SIG-M5 treated with dmso at 0.1 percent for 504 hours (cell line): ENCODE measurements at regions not wholly inside any gene's neighbourhood (a gene's known extent, or its start where the extent isn't known, plus 50 kb on each side); places are given as distances from the start of the nearest gene placed in this dataset.
"Not testable (repeated sequence)": the region's sequence is repeated elsewhere in the genome, so short reads cannot be mapped to it uniquely, and the experiment has no call there.

Experiments used
- DNase-seq: peaks from one replicate; lab custom pipeline; 2025; ENCODE audit not compliant: unreplicated experiment; lab: John Stamatoyannopoulos, UW

GRCh38 chr4:123667496-123667895 lies 270.9 kb downstream of the SPRY1 start:
- DNase-seq: no peak

DNA sequence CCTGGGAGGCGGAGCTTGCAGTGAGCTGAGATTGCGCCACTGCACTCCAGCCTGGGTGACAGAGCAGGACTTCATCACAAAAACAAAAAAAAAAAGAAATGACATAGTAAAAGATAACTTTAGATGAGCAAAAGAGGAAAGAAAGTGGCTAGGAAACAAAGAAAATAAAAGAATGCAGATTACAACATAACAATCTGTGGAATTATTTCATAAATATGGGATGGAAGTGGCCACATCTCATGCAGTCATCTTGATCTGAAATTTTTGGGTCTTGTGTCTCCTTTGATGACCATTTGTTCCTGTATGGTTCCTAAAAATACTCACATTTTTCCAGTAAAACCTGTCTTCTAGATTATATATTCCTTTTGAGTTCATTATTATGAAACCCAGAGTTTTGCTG lies 271.4 kb downstream of the SPRY1 start:
- no peak for DNase-seq

GRCh38 chr4:123671636-123672404 lies 275.2 kb downstream of the SPRY1 start:
- peak; percentile 17 for DNase-seq

- DNase-seq: peak; percentile 48
Observed at GRCh38 chr4:123672987-123673386, 276.4 kb downstream of the SPRY1 start.

DNA sequence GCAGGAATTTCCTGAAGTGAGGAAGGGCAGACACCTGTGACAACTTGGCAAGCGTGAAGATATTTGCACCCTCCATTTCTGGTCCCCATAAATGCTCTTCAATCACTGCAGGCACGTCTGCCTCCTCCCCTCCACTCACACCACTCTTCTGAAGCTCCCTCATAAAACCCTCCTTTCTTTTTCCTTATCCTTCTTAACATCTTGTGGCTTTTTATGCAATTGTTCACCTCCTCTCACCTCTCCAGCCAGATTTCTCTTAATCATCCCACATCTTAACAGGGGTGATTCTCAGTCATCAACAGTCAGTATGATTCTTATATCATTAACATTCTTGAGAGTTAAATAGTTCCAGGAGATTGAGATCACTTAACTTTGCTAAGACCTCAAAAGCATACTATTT lies 277.4 kb downstream of the SPRY1 start:
- no peak for DNase-seq

- DNase-seq: no peak
Observed at GRCh38 chr4:123674762-123675465, 278.3 kb downstream of the SPRY1 start.

DNA sequence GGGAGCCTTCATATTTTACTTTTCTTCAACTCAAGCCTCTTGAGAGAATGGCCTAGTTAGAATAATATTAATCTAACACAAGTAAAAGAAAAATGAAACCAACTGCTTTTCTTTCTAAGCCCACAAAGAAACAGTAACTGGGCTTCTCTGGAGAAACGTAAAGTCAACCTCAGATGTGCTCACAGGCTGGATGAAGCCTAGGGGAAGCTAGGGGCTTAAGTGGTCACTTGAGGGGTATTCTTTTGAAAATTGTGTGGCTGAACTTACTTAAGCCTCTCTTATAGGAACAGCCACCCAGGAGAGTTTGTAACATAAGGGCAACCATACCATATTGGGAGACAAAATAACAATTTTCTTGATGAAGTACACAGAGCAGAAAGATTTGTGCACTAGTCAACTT lies 279.0 kb downstream of the SPRY1 start:
- no peak for DNase-seq

- DNase-seq: no peak
Observed at GRCh38 chr4:123676071-123676889, 279.7 kb downstream of the SPRY1 start.

DNA sequence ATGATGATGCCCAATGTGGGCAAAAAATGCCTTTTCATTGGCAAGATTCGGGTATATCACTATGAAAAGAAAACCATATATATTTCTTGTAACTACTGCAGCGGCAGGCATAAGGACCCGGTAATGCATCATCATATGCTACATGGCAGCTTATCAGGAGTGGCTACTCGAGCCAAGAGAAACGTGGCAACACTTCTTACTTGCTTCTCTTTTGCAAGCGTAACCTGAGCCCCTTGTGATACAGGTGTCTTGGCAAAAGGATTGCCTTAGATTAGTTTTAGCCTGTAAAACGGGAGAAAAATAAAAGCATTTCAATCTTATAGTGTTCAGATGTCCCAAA lies 280.3 kb downstream of the SPRY1 start:
- DNase-seq: no peak

GRCh38 chr4:123682931-123683330 lies 286.3 kb downstream of the SPRY1 start:
- no peak for DNase-seq

GRCh38 chr4:123684937-123685336 lies 288.3 kb downstream of the SPRY1 start:
- DNase-seq: not testable (repeated sequence)

DNA sequence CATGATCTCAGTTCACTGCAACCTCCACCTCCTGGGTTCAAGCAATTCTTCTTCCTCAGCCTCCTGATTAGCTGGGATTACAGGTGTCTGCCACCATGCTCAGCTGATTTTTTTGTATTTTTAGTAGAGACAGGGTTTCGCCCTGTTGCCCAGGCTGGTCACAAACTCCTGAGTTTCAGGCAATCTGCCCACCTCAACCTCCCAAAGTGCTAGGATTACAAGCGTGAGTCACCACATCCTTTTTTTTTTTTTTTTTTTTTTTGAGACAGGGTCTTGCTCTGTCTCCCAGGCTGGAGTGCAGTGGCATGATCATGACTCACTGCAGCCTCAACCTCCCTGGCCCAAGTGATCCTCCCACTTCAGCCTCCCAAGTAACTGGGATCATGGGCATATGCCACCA lies 298.9 kb downstream of the SPRY1 start:
- not testable (repeated sequence) for DNase-seq

DNA sequence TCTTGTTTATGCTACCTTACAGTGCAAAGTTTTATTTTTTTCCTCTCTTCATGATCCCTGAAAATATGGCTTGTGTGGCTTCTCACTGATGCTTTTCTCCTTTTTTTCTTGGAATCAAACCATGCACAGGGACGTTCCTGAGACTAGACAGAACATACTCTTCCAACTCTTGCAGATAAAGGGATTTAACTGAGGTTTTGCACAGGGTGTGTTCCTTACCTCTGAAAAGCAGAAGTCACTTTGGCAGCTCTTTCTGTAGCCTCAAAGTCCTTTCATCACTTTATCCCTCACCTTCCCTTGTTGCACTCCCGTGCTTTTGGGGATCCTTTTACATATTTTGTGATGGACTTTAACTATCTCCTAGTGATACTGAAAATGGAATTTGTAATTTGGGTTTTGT lies 300.1 kb downstream of the SPRY1 start:
- DNase-seq: peak; percentile 4

- no peak for DNase-seq
Observed at GRCh38 chr4:123698556-123698955, 302.0 kb downstream of the SPRY1 start.

GRCh38 chr4:123699880-123700771 lies 303.5 kb downstream of the SPRY1 start:
- no peak for DNase-seq

DNA sequence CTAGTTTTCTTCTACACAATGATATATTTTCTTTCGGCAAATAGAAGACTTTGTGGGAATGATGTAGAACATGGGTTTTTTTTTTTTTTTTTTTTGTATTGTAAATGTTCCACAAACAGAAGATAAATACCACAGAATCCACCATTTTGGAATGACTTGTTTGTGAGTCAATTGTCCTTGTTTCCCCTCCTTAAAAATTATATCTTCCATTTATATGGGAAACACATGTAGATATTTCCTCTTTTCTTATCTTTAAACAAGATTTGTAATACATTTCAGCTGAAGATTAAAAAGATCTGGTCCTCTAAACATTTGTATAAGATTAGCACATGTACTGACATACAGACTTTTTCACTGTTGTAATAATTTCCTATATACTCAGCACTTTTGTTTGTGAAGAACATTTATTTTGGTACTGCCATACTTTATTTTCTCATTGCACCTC lies 304.6 kb downstream of the SPRY1 start:
- DNase-seq: no peak

DNA sequence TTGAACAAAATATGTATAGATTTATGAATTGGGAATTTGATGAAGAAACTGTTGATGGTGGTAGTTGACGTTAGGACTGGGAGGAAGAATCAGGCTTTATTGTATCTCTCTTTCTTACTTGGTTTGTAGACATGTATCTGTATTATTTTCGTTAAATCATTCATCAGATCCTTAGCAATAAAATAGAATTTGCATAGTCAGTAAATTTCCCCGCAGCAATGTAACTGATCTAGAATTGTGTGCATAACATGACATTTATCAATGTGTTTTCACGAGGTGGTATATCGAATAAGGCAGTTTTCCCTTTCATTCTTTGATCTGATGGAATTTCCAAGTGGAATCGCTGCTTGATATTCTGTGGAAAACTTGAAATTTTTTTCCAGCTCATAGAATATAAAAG lies 308.8 kb downstream of the SPRY1 start:
- no peak for DNase-seq

GRCh38 chr4:123706973-123707372 lies 310.4 kb downstream of the SPRY1 start:
- DNase-seq: no peak

- DNase-seq: no peak
Observed at GRCh38 chr4:123708902-123709301, 312.3 kb downstream of the SPRY1 start.

DNA sequence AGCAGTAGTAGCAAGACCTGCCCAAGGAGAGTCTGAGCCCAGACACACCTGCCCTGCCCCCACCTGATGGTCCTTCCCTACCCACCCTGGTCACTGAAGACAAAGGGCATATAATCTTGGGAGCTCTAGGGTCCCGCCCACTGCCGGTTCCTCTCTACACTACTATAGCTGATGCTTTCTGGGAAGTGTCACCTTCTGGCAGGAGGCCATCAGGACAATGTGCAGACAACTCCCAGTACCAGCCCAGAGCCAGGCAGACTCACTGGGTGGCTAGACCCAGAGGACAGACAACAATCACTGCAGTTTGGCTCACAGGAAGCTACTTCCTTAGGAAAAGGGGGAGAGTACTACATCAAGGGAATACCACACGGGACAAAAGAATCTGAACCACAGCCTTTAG lies 312.7 kb downstream of the SPRY1 start:
- DNase-seq: no peak

- peak; percentile 4 for DNase-seq
Observed at GRCh38 chr4:123731035-123731434, 334.4 kb downstream of the SPRY1 start.
